A549 (cell line): ENCODE measurements at regions not wholly inside any gene's neighbourhood (a gene's known extent, or its start where the extent isn't known, plus 50 kb on each side); places are given as distances from the start of the nearest gene placed in this dataset.

Experiments used
- CHD2 ChIP-seq: fragments of 150-350 bp; IDR thresholded peaks from 2 replicates; pipeline ENCODE4 v1.6.1; 2014; ENCODE audit warnings: low read length; ENCODE audit not compliant: partially characterized antibody
- CHD4 ChIP-seq: fragments of 200-600 bp; sonication (generic); IDR thresholded peaks from 2 replicates; pipeline ENCODE4 v1.6.1; 2016; ENCODE audit warnings: antibody characterized with exemption, mild to moderate bottlenecking, borderline replicate concordance
- CTCF ChIP-seq: fragments of >200 bp; sonication (Bioruptor Twin); formaldehyde crosslinking; IDR thresholded peaks from 3 replicates; pipeline ENCODE4 v1.5.1; 2016
- SMC3 ChIP-seq: fragments of >200 bp; sonication (Bioruptor Twin); formaldehyde crosslinking; IDR thresholded peaks from 3 replicates; pipeline ENCODE4 v1.6.1; 2018; ENCODE audit warnings: inconsistent platforms
- ZFP36 ChIP-seq: fragments of 450-650 bp; IDR thresholded peaks from 2 replicates; pipeline ENCODE4 v1.6.1; 2014; ENCODE audit warnings: borderline replicate concordance; ENCODE audit not compliant: partially characterized antibody

- TF ChIP-seq ZFP36, result no peak
- TF ChIP-seq CTCF, result no peak
- no peak for TF ChIP-seq CHD4
- TF ChIP-seq CHD2, result no peak
- no peak for TF ChIP-seq SMC3
Observed at GRCh38 chr16:79400462-79401149, 199.9 kb downstream of the MAF start.
